Hematopoietic multipotent progenitor cell treated with erythropoietin and hydrocortisone succinate and interleukin-3 and kit ligand, for 8 days (in vitro differentiated cells): ENCODE measurements at regions not wholly inside any gene's neighbourhood (a gene's known extent, or its start where the extent isn't known, plus 50 kb on each side); places are given as distances from the start of the nearest gene placed in this dataset.
"Not testable (repeated sequence)": the region's sequence is repeated elsewhere in the genome, so short reads cannot be mapped to it uniquely, and the experiment has no call there.

Experiments
- DNase-seq: peaks from one replicate; pipeline ENCODE4 v3.0.0-alpha.2; 2015

GRCh38 chr6:167472148-167472547, 147.3 kb downstream of the TTLL2 start:
- no peak for DNase-seq

GRCh38 chr6:167472880-167473279, 148.0 kb downstream of the TTLL2 start:
- no peak for DNase-seq

- DNase-seq, result no peak
These were observed 149.3 kb downstream of the TTLL2 start for GRCh38 chr6:167474171-167474570.

DNA sequence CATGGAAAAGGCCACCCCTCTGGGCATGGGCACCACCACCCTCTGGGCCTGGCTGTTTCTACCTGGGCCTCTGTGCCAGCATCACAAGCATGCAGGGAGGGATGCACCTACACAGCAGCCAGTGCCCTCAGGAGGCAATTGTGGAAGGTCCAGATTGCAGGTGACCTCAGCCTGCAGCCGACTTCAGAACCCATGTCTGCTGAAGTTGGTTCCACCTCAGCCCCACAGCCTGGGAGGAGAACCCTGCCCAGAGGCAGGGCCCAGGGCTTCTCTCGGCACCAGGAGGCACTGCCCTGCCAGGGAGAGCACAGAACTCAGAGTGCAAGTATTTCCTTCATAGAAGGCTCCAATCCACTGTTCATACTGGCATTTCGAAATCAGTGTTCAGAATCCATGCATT, 149.8 kb downstream of the TTLL2 start:
- DNase-seq, result no peak

GRCh38 chr6:167475947-167476346, 151.1 kb downstream of the TTLL2 start:
- DNase-seq, result no peak

- DNase-seq, result no peak
These were observed 152.1 kb downstream of the TTLL2 start for GRCh38 chr6:167476844-167477595.

DNA sequence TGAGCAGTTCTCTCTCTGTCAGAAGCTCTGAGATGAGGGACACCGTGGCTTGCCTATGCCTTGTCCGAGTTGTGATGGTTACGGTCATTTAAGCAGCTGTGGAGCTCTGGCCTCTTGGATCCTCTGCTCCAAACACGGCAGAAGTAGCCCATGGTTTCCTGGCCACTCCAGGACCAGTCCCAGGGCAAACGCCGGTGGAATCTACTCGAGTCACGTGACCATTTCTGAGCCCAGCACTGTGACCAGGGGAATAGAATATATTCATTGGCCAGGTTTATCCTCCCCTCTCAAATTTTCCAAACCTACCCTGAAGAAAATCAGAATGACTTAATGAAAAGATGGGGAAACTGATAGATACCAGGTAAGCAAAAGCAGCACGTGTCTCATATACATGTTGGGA, 152.8 kb downstream of the TTLL2 start:
- no peak for DNase-seq

DNA sequence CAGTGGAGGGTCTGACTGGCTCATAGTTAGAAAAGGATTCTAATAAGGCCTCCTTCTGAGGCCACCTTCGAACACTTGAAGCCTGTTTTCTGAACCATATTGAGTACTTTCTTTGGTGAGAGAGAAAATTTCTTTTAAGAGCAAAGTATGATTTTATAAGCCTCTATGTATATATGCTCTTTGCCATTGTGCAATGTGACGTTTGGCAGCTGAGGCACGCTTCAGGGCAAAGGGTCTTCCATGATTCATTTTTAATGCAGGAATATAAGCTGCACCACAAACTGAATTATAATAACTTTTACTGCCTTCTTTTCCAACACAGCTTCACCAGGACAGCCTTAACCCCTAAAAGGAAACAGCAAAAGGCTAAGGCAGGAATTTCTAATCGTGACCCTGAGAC, 154.4 kb downstream of the TTLL2 start:
- DNase-seq, result no peak

- no peak for DNase-seq
These were observed 155.2 kb downstream of the TTLL2 start for GRCh38 chr6:167479901-167480648.

GRCh38 chr6:167481307-167481926, 156.5 kb downstream of the TTLL2 start:
- no peak for DNase-seq

GRCh38 chr6:167482801-167483200, 157.9 kb downstream of the TTLL2 start:
- DNase-seq, result not testable (repeated sequence)

GRCh38 chr6:167485186-167485978, 160.5 kb downstream of the TTLL2 start:
- peak; percentile 7 for DNase-seq

DNA sequence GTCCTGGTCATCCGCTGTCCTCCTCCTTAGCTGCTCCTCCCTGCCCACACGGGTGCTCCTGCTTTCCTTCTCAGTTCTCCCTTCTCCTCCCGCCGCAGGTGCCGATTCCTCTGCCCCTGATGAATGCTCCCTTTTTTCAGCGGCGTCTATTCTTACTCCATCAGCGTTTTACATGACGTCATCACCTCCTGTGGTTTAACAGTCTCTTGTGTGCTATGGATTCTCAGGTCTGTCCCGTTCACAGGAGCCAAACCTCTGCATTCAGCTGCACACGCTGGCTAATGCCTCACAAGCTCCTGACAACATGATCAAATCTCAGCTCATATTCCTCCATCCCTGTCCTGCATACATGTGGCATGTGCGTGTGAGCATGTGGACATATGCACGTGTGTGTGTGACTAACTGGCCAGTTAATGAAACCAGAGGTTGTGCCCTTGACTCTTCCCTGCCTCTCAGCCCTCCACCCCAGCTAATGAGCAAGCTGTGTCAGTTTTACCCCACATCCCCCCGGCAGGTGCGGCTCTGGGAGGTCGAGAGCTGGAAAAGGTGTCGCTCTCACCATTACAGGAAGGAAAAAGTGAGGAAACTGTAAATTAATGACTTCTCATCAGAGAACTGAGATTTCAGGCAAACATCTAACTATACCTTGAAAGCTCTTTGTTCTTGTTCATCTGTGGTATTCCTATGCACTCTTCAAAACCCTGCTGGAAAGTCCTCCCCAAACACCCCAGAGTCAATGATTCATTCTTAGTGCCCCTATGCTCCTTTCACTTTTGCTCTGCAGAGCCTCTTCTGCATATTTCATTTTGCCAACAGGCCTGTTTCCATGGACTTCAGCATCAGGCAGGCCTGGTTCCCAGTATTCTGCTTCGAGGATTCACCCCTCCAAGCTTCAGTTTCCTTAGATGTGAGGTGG, 163.1 kb downstream of the TTLL2 start:
- no peak for DNase-seq

- no peak for DNase-seq
These were observed 166.7 kb downstream of the TTLL2 start for GRCh38 chr6:167491438-167492099.

GRCh38 chr6:167492100-167492449, 167.2 kb downstream of the TTLL2 start:
- DNase-seq, result no peak

DNA sequence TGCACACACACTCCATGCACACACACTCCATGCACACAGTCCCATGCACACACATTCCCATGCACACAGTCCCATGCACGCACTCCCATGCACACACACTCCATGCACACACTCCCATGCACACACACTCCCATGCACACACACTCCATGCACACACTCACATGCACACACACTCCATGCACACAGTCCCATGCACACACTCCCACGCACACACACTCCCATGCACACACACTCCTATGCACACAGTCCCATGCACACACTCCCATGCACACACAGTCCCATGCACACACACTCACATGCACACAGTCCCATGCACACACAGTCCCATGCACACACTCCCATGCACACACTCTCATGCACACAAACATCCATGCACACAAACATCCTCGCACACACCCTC, 168.4 kb downstream of the TTLL2 start:
- no peak for DNase-seq

DNA sequence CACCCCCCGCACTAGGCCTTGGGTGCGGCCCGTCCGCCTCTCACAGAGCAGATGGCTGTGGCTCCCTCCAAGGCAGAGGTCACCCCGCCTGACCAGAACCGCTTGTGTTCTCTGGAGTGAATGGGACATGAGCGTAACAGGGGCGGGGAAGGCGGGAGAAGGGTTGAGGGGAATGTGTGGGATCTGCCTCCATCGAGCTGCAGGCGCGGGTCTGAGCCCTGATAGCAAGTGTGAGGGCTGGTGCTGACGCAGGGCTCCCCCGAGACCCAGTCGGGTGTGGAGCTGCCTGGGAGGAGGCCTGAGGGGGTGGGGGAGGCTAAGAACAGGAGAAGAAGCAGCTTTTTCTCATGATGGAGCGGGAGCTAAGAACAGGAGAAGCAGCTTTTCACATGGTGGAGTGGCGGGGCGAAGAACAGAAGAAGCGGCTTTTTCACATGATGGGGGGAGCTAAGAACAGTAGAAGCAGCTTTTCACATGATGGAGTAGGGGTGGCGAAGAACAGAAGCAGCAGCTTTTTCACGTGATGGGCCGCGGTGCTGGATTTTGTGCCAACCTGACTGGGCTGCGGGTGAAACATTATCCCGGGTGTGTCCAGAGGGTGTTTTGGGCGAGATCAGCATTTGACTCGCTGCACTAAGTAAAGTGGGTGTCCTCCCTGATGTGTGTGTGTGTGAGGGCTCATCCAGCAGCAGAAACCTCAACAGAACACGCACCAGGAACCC, 169.3 kb downstream of the TTLL2 start:
- no peak for DNase-seq

DNA sequence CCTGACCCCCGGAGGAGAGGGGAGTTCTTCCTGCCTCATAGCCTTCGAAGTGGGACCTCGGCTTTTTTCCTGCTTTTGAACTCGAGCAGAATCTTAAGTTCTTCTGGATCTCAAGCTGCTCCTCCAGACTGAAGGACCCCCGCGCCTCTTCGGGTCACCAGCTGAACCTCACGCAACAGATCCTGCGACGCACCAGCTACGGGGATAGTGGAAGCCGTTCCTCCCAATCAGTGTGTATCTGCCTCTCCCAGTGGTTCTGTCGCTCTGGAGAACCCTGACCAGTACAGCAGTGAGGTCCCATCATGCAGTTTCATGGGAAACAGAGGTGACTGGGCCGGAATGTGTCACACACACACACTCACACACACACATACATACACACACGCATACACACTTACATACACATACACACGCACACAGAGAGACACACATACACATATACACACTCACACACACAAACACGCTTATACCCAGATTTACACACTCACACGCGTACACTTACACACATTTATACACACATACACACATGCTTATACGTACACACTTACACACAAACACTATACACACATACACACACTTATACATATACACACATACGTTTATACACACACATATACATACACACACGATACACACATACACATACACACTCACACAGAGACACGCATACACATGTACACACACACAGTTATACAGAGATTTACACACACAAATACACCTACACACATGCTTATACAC, 170.0 kb downstream of the TTLL2 start:
- DNase-seq, result no peak

DNA sequence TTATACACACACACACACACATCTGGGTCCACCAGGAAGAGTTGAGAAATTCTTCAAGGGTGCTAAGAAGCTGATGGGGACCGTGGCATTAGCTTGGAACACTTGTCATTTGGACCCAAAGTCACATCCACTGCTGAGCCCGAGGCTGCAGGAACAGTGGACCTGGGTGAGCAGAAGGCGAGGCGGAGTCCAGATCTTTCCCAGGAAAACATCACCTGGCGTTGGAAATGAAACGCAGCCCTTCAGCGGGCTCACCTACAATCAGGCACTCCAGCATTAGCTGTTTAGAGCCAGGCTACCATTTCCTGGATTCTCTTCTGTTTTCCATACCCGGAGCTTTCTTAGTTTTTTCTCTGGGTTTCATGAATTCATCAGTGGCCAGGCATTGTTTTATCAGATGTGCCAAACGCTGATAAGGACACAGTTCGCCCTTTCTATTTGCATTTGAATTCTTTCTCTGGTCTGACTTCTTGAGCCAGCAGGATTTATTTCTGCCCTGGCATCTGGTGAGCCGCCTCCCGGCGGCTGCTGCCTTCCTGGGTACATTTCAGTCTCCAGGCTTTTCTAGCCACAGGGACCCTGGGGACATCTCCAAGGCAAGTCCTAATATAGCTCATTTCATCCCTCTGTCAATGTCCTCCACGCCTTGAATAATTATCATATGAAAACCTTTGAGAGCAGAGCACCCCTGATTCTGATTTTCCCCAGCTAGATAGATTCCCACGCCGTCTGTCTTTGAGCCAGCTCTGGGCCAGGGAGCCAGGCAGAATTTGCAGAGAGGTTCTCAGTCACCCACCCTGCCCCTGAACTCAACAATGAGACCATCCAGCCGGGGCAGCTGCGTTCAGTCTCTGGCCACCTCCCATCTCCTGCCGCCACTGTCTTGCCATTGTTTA, 170.9 kb downstream of the TTLL2 start:
- DNase-seq, result no peak
